ENCODE measurements at regions not wholly inside any gene's neighbourhood (a gene's known extent, or its start where the extent isn't known, plus 50 kb on each side); places are given as distances from the start of the nearest gene placed in this dataset.

DNA sequence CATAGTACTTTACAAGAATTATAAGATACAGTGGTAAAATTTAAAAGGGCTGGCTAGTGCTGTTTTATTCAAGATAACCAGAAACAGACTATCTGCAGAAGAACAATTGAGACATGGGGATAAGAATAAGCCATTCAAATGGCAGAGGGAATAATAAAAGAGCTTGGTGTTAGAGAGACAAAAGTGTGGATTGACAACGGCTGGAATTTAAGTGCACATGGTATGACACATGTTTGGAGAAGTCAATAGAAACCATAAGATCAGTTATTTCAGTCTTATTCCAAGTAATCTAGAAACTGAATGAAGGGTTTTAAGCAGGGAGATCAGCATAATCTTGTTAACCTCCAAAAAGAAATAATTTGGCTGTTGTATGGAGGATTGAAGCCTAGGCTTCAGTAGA lies 1205.5 kb upstream of the CITED2 start:
- no peak for TF ChIP-seq EZH2 (IDR thresholded peaks at IDR 0.05; ENCODE audit: insufficient read depth, low read length)
- TF ChIP-seq, protein P1, sequence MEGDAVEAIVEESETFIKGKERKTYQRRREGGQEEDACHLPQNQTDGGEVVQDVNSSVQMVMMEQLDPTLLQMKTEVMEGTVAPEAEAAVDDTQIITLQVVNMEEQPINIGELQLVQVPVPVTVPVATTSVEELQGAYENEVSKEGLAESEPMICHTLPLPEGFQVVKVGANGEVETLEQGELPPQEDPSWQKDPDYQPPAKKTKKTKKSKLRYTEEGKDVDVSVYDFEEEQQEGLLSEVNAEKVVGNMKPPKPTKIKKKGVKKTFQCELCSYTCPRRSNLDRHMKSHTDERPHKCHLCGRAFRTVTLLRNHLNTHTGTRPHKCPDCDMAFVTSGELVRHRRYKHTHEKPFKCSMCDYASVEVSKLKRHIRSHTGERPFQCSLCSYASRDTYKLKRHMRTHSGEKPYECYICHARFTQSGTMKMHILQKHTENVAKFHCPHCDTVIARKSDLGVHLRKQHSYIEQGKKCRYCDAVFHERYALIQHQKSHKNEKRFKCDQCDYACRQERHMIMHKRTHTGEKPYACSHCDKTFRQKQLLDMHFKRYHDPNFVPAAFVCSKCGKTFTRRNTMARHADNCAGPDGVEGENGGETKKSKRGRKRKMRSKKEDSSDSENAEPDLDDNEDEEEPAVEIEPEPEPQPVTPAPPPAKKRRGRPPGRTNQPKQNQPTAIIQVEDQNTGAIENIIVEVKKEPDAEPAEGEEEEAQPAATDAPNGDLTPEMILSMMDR (IDR thresholded peaks at IDR 0.05; ENCODE audit: insufficient read depth, low read depth, low read length) = no peak
